ENCODE measurements at regions not wholly inside any gene's neighbourhood (a gene's known extent, or its start where the extent isn't known, plus 50 kb on each side); places are given as distances from the start of the nearest gene placed in this dataset.

- Histone ChIP-seq H3K27ac (ENCODE audit: low read length) (no peak overlapping the region), H3K4me1 (ENCODE audit: control insufficient read depth, insufficient read depth, low read length) (no peaks in the 10 kb centered on the region), H3K9me3 (ENCODE audit: control insufficient read depth, insufficient read depth, low read depth, low read length) (no peaks in the 10 kb centered on the region), H3K36me3 (ENCODE audit: control insufficient read depth, insufficient read depth, low read length) (no peaks in the 10 kb centered on the region), H3K27me3 (ENCODE audit: control insufficient read depth, insufficient read depth, low read length) (no peaks in the 10 kb centered on the region), H3K4me3 (ENCODE audit: low read depth in 2 of 2, low read length in 2 of 2) (no peak overlapping the region)
- TF ChIP-seq, protein P1, sequence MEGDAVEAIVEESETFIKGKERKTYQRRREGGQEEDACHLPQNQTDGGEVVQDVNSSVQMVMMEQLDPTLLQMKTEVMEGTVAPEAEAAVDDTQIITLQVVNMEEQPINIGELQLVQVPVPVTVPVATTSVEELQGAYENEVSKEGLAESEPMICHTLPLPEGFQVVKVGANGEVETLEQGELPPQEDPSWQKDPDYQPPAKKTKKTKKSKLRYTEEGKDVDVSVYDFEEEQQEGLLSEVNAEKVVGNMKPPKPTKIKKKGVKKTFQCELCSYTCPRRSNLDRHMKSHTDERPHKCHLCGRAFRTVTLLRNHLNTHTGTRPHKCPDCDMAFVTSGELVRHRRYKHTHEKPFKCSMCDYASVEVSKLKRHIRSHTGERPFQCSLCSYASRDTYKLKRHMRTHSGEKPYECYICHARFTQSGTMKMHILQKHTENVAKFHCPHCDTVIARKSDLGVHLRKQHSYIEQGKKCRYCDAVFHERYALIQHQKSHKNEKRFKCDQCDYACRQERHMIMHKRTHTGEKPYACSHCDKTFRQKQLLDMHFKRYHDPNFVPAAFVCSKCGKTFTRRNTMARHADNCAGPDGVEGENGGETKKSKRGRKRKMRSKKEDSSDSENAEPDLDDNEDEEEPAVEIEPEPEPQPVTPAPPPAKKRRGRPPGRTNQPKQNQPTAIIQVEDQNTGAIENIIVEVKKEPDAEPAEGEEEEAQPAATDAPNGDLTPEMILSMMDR (IDR thresholded peaks at IDR 0.05) = no peak
- TF ChIP-seq SIN3A (IDR thresholded peaks at IDR 0.05; ENCODE audit: borderline replicate concordance, insufficient read depth, low read depth, low read length) (no peak), POLR2AphosphoS5 (IDR thresholded peaks at IDR 0.05; ENCODE audit: low read depth, low read length) (no peak), REST (IDR thresholded peaks at IDR 0.05; ENCODE audit: insufficient read depth in 1 of 2, low read depth in 2 of 2, low read length in 1 of 2) (no peak), TCF7L2 (IDR thresholded peaks at IDR 0.05; ENCODE audit: low read depth, low read length) (no peak)
- intact Hi-C loops (cut with micrococcal nuclease; ENCODE audit: unreplicated experiment) = no loop called here
- ChIA-PET CTCF (no interaction called here), POLR2A (no interaction called here)
- no peak for ATAC-seq
- DNase-seq (ENCODE audit: low read depth, low spot score) = no peak
- no TSS peak for BruUV-seq (replicated peaks)
- in situ Hi-C loops (cut with HindIII; ENCODE audit: low pct_unique_long_range_greater_than_20kb, low sequenced_read_pairs) = no loop called here
Measured at GRCh38 chr4:77232653-77233052, 75.6 kb downstream of the CCNG2 start.

- no peaks in the 10 kb centered on the region for H3K9me3 ChIP-seq (ENCODE audit: control insufficient read depth, insufficient read depth, low read depth, low read length)
- H3K36me3 ChIP-seq (ENCODE audit: control insufficient read depth, insufficient read depth, low read length) = no peaks in the 10 kb centered on the region
- in situ Hi-C loops (cut with HindIII; ENCODE audit: low pct_unique_long_range_greater_than_20kb, low sequenced_read_pairs) = no loop called here
- H3K27me3 ChIP-seq (ENCODE audit: control insufficient read depth, insufficient read depth, low read length) = no peaks in the 10 kb centered on the region
- H3K27ac ChIP-seq (ENCODE audit: low read length) = no peak overlapping the region
- intact Hi-C loops (cut with micrococcal nuclease; ENCODE audit: unreplicated experiment) = no loop called here
- no peak overlapping the region for H3K4me3 ChIP-seq (ENCODE audit: low read depth in 2 of 2, low read length in 2 of 2)
- ATAC-seq = no peak
- BruUV-seq (replicated peaks) = no TSS peak
- no peak for TF ChIP-seq REST (IDR thresholded peaks at IDR 0.05; ENCODE audit: insufficient read depth in 1 of 2, low read depth in 2 of 2, low read length in 1 of 2)
- TF ChIP-seq TCF7L2 (IDR thresholded peaks at IDR 0.05; ENCODE audit: low read depth, low read length) = no peak
- no peak for TF ChIP-seq POLR2AphosphoS5 (IDR thresholded peaks at IDR 0.05; ENCODE audit: low read depth, low read length)
- no peak for TF ChIP-seq SIN3A (IDR thresholded peaks at IDR 0.05; ENCODE audit: borderline replicate concordance, insufficient read depth, low read depth, low read length)
- TF ChIP-seq, protein P1 (IDR thresholded peaks at IDR 0.05) = no peak
- POLR2A ChIA-PET = no interaction called here
- no peak for DNase-seq (ENCODE audit: low read depth, low spot score)
- CTCF ChIA-PET = no interaction called here
- no peaks in the 10 kb centered on the region for H3K4me1 ChIP-seq (ENCODE audit: control insufficient read depth, insufficient read depth, low read length)
Measured at GRCh38 chr4:77235289-77235854, 78.4 kb downstream of the CCNG2 start.

Measured in Panc1 (cell line).